Right lobe of liver (tissue), 6 donors: ENCODE measurements at regions not wholly inside any gene's neighbourhood (a gene's known extent, or its start where the extent isn't known, plus 50 kb on each side); places are given as distances from the start of the nearest gene placed in this dataset.

Experiments used
- ATAC-seq, 4 donors: fragments of 200-7000 bp; cut with Tn5 transposase; one replicate each; pipeline ENCODE4 v1.9.1; 2020; ENCODE audit warnings: mild to moderate bottlenecking in 4 of 4, moderate library complexity in 4 of 4
- DNase-seq, 3 donors: peaks; one replicate each; pipeline ENCODE4 v3.0.0-alpha.2; 2020
- H3K27ac ChIP-seq, 3 donors: fragments of 200-600 bp; one replicate each; pipeline ENCODE4 v1.8.0; 2022
- H3K27me3 ChIP-seq, 2 donors: fragments of 200-600 bp; one replicate each; pipeline ENCODE4 v1.8.0; 2022
- H3K36me3 ChIP-seq, 4 donors: fragments of 200-600 bp; sonication (generic) in 1 of 4; one replicate each; pipeline versions ENCODE4 v1.5.1 to v1.8.0; 2017 to 2022; ENCODE audit warnings: control low read depth in 1 of 4
- H3K4me1 ChIP-seq, 4 donors: fragments of 200-600 bp; sonication (generic) in 1 of 4; one replicate each; pipeline versions ENCODE4 v1.5.1 to v1.8.0; 2017 to 2022; ENCODE audit warnings: control low read depth in 1 of 4
- H3K4me3 ChIP-seq, 3 donors: fragments of 200-600 bp; one replicate each; pipeline ENCODE4 v1.8.0; 2022
- H3K9me3 ChIP-seq, 4 donors: fragments of 200-600 bp; sonication (generic) in 1 of 4; one replicate each; pipeline versions ENCODE4 v1.5.1 to v1.8.0; 2017 to 2022; ENCODE audit warnings: control low read depth in 1 of 4
- CTCF ChIP-seq, 4 donors: fragments of 200-600 bp in 3 of 4; fragments of 450-650 bp in 1 of 4; IDR thresholded peaks; one replicate each; pipeline versions ENCODE4 v1.5.1 to v1.8.0; 2016 to 2022; ENCODE audit warnings: antibody characterized with exemption in 4 of 4, mild to moderate bottlenecking in 2 of 4
- POLR2A ChIP-seq: fragments of 450-650 bp; IDR thresholded peaks from one replicate; pipeline ENCODE4 v1.6.1; 2017; ENCODE audit warnings: antibody characterized with exemption, mild to moderate bottlenecking
- WGBS: methylation state at CpG from one replicate; pipeline ENCODE4 v1.1.6; 2018; ENCODE audit warnings: low coverage, low lambda C conversion rate; ENCODE audit not compliant: insufficient coverage; ENCODE audit errors: missing lambda C conversion rate; 5-methylcytosine and 5-hydroxymethylcytosine counted together
- intact Hi-C, 2 donors: fragments of 100-400 bp; cut with DNase I; formaldehyde crosslinking; loops; one replicate each; pipeline versions ENCODE4 v1.11.2 to v1.14.1; 2022
- small RNA-seq, 2 experiments: library from RNA; depleted of rRNA; stranded (forward); fragments of <200 nt; gene quantifications; one replicate each; pipeline ENCODE3, GENCODE V24; 2016
- donor health status: DM: no; HTN: yes; CAD: no.
- donor health status: DM: no; HTN: no; CAD: no.
- donor health status: DM: no; HTN: no; CAD: no.
- donor health status: DM: no; HTN: yes; CAD: no.
- donor health status: DM: no; HTN: yes; CAD: no.

- ATAC-seq (no peak), DNase-seq (no peak)
- H3K36me3 ChIP-seq = no peaks in the 10 kb centered on the region
- WGBS = 25% methylated on average over 4 of the region's 4 CpGs
- no peaks in the 10 kb centered on the region for H3K27me3 ChIP-seq
- no peak overlapping the region for H3K27ac ChIP-seq
- no peaks in the 10 kb centered on the region for H3K9me3 ChIP-seq
- TF ChIP-seq CTCF (IDR thresholded peaks at IDR 0.05) (no peak), POLR2A (no peak)
- H3K4me1 ChIP-seq = no peaks in the 10 kb centered on the region
- no peak overlapping the region for H3K4me3 ChIP-seq
- intact Hi-C loops = no loop called here
Measured at GRCh38 chr5:20420991-20421595, 433.1 kb upstream of the CDH18 start.

Small RNAs in the stretch of these regions (small RNA-seq; reads per million reads assigned to genes)
- gene AC091946.2 (0 reads per million in 2 experiments), gene AC140172.1 (0 reads per million in 2 experiments)
